ENCODE measurements at regions not wholly inside any gene's neighbourhood (a gene's known extent, or its start where the extent isn't known, plus 50 kb on each side); places are given as distances from the start of the nearest gene placed in this dataset.

- TF ChIP-seq POLR2A (IDR thresholded peaks at IDR 0.05; ENCODE audit: extremely low read depth, insufficient read length), result no peak
- H3K4me3 ChIP-seq (ENCODE audit: low read depth, low read length), result no peak overlapping the region
- no peak for DNase-seq (ENCODE audit: low read depth)
Observed at GRCh38 chr2:16899958-16900357, 234.3 kb upstream of the CYRIA start.

GRCh38 chr2:16890081-16890480, 224.4 kb upstream of the CYRIA start:
- peak; percentile 5 for DNase-seq (ENCODE audit: low read depth)
- H3K4me3 ChIP-seq (ENCODE audit: low read depth, low read length), result no peak overlapping the region
- no peak for TF ChIP-seq CTCF (IDR thresholded peaks at IDR 0.05; ENCODE audit: low read depth, low read length)
- TF ChIP-seq MAX (IDR thresholded peaks at IDR 0.05; ENCODE audit: low read depth, low read length), result no peak
- no peak for TF ChIP-seq POLR2A (IDR thresholded peaks at IDR 0.05; ENCODE audit: extremely low read depth, insufficient read length)
- TF ChIP-seq MYC (IDR thresholded peaks at IDR 0.05; ENCODE audit: low read depth, low read length), result no peak

- H3K4me3 ChIP-seq (ENCODE audit: low read depth, low read length), result no peak overlapping the region
- DNase-seq (ENCODE audit: low read depth), result no peak
- TF ChIP-seq MYC (IDR thresholded peaks at IDR 0.05; ENCODE audit: low read depth, low read length) (no peak), MAX (IDR thresholded peaks at IDR 0.05; ENCODE audit: low read depth, low read length) (no peak), POLR2A (IDR thresholded peaks at IDR 0.05; ENCODE audit: extremely low read depth, insufficient read length) (no peak), CTCF (IDR thresholded peaks at IDR 0.05; ENCODE audit: low read depth, low read length) (no peak)
Observed at GRCh38 chr2:16885027-16885426, 219.4 kb upstream of the CYRIA start.

- DNase-seq (ENCODE audit: low read depth), result no peak
- no peak for TF ChIP-seq CTCF (IDR thresholded peaks at IDR 0.05; ENCODE audit: low read depth, low read length)
- H3K4me3 ChIP-seq (ENCODE audit: low read depth, low read length), result no peak overlapping the region
Observed at GRCh38 chr2:16882706-16883105, 217.1 kb upstream of the CYRIA start.

GRCh38 chr2:16881122-16881521, 215.5 kb upstream of the CYRIA start:
- TF ChIP-seq MAX (IDR thresholded peaks at IDR 0.05; ENCODE audit: low read depth, low read length) (no peak), MYC (IDR thresholded peaks at IDR 0.05; ENCODE audit: low read depth, low read length) (no peak), CTCF (IDR thresholded peaks at IDR 0.05; ENCODE audit: low read depth, low read length) (no peak), POLR2A (IDR thresholded peaks at IDR 0.05; ENCODE audit: extremely low read depth, insufficient read length) (no peak)
- no peak overlapping the region for H3K4me3 ChIP-seq (ENCODE audit: low read depth, low read length)
- DNase-seq (ENCODE audit: low read depth), result no peak

GRCh38 chr2:16871411-16871810, 205.8 kb upstream of the CYRIA start:
- H3K4me3 ChIP-seq (ENCODE audit: low read depth, low read length), result no peak overlapping the region
- no peak for DNase-seq (ENCODE audit: low read depth)
- TF ChIP-seq CTCF (IDR thresholded peaks at IDR 0.05; ENCODE audit: low read depth, low read length) (no peak), MAX (IDR thresholded peaks at IDR 0.05; ENCODE audit: low read depth, low read length) (no peak), POLR2A (IDR thresholded peaks at IDR 0.05; ENCODE audit: extremely low read depth, insufficient read length) (no peak), MYC (IDR thresholded peaks at IDR 0.05; ENCODE audit: low read depth, low read length) (no peak)
